Activated CD4-positive, alpha-beta T cell treated with anti-CD3 and anti-CD28 coated beads, Interleukin-2, Interleukin-6, amounts not matched to agents 100 ng/mL and 50 ng/mL, durations not matched to agents 16 hours and 8 hours (primary cell): ENCODE measurements at regions not wholly inside any gene's neighbourhood (a gene's known extent, or its start where the extent isn't known, plus 50 kb on each side); places are given as distances from the start of the nearest gene placed in this dataset.

Experiments used
- DNase-seq: peaks from one replicate; pipeline ENCODE4 v3.0.0-alpha.2; 2020

DNA sequence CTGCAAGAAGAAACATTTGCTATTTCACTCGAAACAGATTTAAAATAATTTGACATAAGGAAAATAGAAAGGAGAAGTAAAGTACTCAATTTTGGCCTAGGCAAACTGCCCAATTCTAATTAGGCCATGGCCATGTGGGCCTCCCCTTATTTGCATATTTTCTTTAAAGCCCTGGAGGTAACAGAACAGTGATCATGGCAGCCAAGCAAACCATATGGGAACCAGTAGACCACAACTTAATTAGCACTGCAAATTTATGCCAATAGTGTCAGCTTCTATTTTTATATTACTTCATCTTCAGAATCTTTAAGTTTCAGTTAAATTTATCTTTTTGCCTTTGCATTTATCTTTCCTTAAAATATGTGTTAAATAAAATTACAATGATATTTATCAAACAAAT lies 63.3 kb upstream of the THSD7A start:
- no peak for DNase-seq

DNA sequence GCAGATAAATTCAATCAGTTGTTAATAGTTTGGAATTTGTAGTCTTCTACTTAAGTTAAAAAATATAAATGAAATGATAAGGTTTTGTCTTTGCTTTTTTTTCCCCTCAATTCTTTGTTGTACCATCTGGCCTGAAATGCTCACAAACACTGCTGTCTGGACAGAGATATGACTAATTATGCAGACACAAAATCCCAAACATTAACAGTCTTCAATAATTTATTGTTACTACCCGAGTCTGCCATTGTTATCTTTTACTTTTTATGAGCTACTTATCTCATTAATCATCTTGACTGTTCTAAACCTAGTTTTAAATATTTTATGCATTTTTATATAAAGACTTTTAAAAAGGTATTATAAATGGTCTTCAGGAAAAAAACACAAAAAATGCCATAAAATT lies 64.7 kb upstream of the THSD7A start:
- DNase-seq, result no peak

- DNase-seq, result no peak
These were observed 67.2 kb upstream of the THSD7A start for GRCh38 chr7:11899247-11899646.

DNA sequence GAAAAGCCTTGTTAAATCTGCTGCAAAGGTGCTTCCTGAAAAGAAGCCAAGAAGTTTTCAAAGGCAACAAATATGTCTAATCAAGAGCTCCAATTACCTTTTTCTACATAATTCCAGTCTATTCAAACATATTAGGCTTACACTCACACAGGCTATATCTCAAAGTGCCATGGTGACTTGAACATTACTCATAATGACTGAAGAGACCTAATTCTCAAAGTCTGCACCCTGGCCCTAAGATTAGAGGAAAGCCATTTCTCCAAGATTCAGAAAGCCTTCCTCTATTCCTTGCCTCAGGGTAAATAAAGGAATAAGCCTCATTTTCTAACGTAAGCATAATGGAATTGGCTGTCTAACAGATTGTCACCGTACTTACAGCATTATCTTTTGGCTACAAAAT lies 78.3 kb upstream of the THSD7A start:
- DNase-seq, result no peak

GRCh38 chr7:11911900-11912299 lies 79.9 kb upstream of the THSD7A start:
- no peak for DNase-seq

- DNase-seq, result no peak
These were observed 82.6 kb upstream of the THSD7A start for GRCh38 chr7:11914645-11915044.

DNA sequence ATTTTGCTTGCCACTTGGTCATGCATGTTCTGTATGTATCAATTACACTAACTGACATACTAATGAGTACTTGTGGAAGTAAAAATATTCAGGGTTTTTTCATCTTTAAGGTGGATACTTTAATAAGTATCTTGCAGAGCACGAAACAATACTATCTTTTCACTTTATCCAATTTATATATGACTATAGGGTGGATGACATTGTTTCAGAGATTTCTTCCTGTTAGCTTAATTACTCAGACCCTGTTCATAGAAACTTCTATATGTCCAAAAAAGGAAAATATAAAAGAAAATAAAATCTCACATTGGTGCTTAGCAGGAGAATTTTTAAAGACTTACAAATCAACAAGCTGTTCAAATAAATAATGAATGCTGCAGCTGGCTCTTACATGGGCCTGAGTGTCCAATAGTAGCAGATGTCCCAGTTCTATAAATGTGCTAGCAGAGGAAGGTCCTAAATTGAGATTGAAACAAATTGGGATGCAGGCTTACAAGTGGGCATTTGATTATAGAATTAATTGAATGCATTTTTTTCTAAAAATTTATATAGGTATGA lies 91.5 kb upstream of the THSD7A start:
- DNase-seq, result no peak

GRCh38 chr7:11931307-11931706 lies 99.3 kb upstream of the THSD7A start:
- DNase-seq, result no peak

GRCh38 chr7:11934796-11935195 lies 102.8 kb upstream of the THSD7A start:
- no peak for DNase-seq

DNA sequence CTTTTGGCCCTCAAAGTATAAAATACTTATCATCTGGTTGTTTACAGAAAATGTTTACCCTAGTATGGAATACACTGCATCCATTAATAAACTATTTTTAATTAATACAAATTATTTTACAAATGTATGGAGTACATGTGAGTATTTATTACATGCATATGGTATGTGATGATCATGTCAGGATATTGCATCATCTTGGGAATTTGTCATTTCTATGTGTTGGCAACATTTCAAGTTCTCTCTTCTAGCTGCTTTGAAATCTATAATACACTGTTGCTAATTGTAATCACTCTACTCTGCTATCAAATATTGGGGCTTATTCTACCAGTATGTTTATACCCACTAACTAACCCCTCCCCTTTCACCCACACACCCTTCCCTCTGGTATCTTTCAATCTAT lies 103.9 kb upstream of the THSD7A start:
- no peak for DNase-seq

- no peak for DNase-seq
These were observed 114.8 kb upstream of the THSD7A start for GRCh38 chr7:11946794-11947193.

- no peak for DNase-seq
These were observed 118.3 kb upstream of the THSD7A start for GRCh38 chr7:11950281-11950680.

GRCh38 chr7:11950942-11951341 lies 118.9 kb upstream of the THSD7A start:
- no peak for DNase-seq

- peak; percentile 0 for DNase-seq
These were observed 119.9 kb upstream of the THSD7A start for GRCh38 chr7:11951909-11952308.

DNA sequence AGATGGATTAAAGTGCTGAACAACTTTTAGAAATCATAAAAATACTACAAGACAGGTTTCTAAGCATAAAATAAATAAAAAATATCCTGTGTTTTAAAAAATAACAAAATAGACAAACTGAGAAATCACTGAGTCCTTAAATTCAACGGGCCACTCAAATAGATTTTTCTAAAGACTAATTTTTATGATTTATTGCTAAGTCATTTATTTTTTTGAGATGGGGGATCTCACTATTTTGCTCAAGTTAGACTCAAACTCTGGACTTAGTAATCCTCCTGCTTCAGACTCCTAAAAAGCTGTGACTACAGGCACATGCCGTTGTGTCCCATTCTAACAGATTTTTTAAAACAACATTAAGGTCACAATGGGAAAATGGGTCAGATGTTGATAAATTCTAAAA lies 121.0 kb upstream of the THSD7A start:
- DNase-seq, result no peak

- no peak for DNase-seq
These were observed 125.0 kb upstream of the THSD7A start for GRCh38 chr7:11956991-11957390.

- DNase-seq, result no peak
These were observed 126.0 kb upstream of the THSD7A start for GRCh38 chr7:11957956-11958355.

- DNase-seq, result no peak
These were observed 127.1 kb upstream of the THSD7A start for GRCh38 chr7:11959121-11959520.

- no peak for DNase-seq
These were observed 128.6 kb upstream of the THSD7A start for GRCh38 chr7:11960621-11961020.

- no peak for DNase-seq
These were observed 137.6 kb upstream of the THSD7A start for GRCh38 chr7:11969643-11970042.

- DNase-seq, result no peak
These were observed 138.1 kb upstream of the THSD7A start for GRCh38 chr7:11970132-11970531.

DNA sequence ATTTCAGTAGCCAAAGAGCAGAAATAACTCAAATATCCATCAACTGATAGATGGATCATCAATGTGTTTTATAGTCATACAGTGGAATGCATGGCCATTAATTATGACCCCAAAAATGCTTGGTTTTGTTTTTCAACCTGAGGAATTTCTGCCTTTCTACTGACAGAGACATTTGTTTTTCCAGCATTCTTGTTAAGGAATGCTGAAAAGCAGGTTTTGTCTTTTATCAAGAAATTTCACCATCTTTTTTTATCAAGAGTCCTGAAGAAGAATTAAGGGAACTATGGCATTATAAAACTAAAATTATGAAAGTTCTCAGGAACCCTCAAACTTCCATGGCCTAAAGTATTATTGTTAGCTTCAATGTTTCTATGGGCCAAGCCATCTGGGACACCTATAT lies 153.4 kb upstream of the THSD7A start:
- no peak for DNase-seq

DNA sequence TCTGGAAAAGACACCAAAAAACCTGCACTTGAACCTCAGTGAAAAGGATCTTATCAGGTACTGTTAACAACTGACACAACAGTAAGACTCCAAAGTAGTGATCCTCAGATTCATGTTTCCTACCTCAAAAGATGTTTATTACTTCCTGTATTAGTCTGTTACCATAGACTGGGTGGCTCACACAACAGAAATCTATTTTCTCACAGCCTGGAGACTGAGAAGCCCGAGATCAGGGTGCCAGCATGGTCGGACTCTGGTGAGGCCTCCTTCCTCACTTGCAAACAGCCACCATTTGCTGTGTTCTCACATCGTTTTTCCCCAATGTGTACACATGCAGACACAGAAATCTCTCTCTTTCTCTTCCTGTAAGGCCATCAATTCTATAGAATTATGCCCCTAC lies 154.0 kb upstream of the THSD7A start:
- no peak for DNase-seq

GRCh38 chr7:11988186-11988585 lies 156.2 kb upstream of the THSD7A start:
- DNase-seq, result no peak

DNA sequence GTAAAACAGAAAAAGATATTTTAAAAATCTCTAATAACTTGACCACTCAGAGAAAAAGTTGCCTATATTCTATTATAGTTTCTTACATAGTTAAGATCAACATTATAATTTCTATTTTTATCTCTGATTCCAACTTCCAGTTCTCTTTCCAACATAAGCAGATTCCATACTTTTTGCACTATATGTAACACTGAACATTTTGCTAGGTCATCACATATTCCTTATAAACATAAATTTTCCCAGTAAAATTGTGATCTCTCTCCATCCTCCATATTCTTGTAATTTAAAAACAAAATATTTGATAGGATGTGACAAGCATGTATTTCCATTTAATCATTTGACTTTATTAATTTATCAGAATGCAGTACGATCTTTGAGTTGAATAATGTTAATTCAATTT lies 170.4 kb upstream of the THSD7A start:
- DNase-seq, result no peak

GRCh38 chr7:12004581-12004980 lies 172.6 kb upstream of the THSD7A start:
- DNase-seq, result no peak
